ENCODE measurements at regions not wholly inside any gene's neighbourhood (a gene's known extent, or its start where the extent isn't known, plus 50 kb on each side); places are given as distances from the start of the nearest gene placed in this dataset.

GRCh38 chr4:45099471-45099870 is 373.1 kb upstream of the GNPDA2 start:
- ATAC-seq = no peak
- TF ChIP-seq, protein P1, sequence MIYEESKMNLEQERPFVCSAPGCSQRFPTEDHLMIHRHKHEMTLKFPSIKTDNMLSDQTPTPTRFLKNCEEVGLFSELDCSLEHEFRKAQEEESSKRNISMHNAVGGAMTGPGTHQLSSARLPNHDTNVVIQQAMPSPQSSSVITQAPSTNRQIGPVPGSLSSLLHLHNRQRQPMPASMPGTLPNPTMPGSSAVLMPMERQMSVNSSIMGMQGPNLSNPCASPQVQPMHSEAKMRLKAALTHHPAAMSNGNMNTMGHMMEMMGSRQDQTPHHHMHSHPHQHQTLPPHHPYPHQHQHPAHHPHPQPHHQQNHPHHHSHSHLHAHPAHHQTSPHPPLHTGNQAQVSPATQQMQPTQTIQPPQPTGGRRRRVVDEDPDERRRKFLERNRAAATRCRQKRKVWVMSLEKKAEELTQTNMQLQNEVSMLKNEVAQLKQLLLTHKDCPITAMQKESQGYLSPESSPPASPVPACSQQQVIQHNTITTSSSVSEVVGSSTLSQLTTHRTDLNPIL (CRISPR knock-in tag; IDR thresholded peaks at IDR 0.05; ENCODE audit: low read depth) = no peak
- TF ChIP-seq TOX (CRISPR knock-in tag; IDR thresholded peaks at IDR 0.05; ENCODE audit: borderline replicate concordance) = no peak
- no peak for TF ChIP-seq ZC3H10 (CRISPR knock-in tag; IDR thresholded peaks at IDR 0.05)
- no peak for TF ChIP-seq ZNF8 (CRISPR knock-in tag; IDR thresholded peaks at IDR 0.05)
- TF ChIP-seq CSRNP3 (CRISPR knock-in tag; IDR thresholded peaks at IDR 0.05) = no peak
- no peak for TF ChIP-seq ZNF565 (CRISPR knock-in tag; conservative IDR thresholded peaks at IDR 0.05; ENCODE audit: low read depth)
- no peak for TF ChIP-seq GLIS3 (CRISPR knock-in tag; IDR thresholded peaks at IDR 0.05)
- no peak for TF ChIP-seq CSDC2 (CRISPR knock-in tag; IDR thresholded peaks at IDR 0.05)
- no peak for TF ChIP-seq ARNTL (CRISPR knock-in tag; IDR thresholded peaks at IDR 0.05; ENCODE audit: borderline replicate concordance, low read depth)
- no peak for TF ChIP-seq TCF4 (CRISPR knock-in tag; IDR thresholded peaks at IDR 0.05; ENCODE audit: borderline replicate concordance)
- TF ChIP-seq ESRRG (CRISPR knock-in tag; IDR thresholded peaks at IDR 0.05) = no peak
- TF ChIP-seq ZFP30 (CRISPR knock-in tag; IDR thresholded peaks at IDR 0.05) = no peak
- no peak for TF ChIP-seq PATZ1 (CRISPR knock-in tag; IDR thresholded peaks at IDR 0.05; ENCODE audit: borderline replicate concordance)
- no peak for TF ChIP-seq RARB (CRISPR knock-in tag; IDR thresholded peaks at IDR 0.05)
- TF ChIP-seq TSHZ2 (CRISPR knock-in tag; IDR thresholded peaks at IDR 0.05) = no peak

GRCh38 chr4:45094684-45095083 is 368.3 kb upstream of the GNPDA2 start:
- ATAC-seq = no peak
- TF ChIP-seq OSR1 (CRISPR knock-in tag; IDR thresholded peaks at IDR 0.05) (no peak), ZFP3 (CRISPR knock-in tag; IDR thresholded peaks at IDR 0.05) (no peak), CSRNP3 (CRISPR knock-in tag; IDR thresholded peaks at IDR 0.05) (no peak), GLIS3 (CRISPR knock-in tag; IDR thresholded peaks at IDR 0.05) (no peak), RARB (CRISPR knock-in tag; IDR thresholded peaks at IDR 0.05) (no peak), ESRRG (CRISPR knock-in tag; IDR thresholded peaks at IDR 0.05) (no peak), BACH2 (CRISPR knock-in tag; IDR thresholded peaks at IDR 0.05; ENCODE audit: borderline replicate concordance) (no peak), ZNF70 (CRISPR knock-in tag; IDR thresholded peaks at IDR 0.05) (no peak), PATZ1 (CRISPR knock-in tag; IDR thresholded peaks at IDR 0.05; ENCODE audit: borderline replicate concordance) (no peak), ZFP30 (CRISPR knock-in tag; IDR thresholded peaks at IDR 0.05) (no peak), PPARA (CRISPR knock-in tag; IDR thresholded peaks at IDR 0.05; ENCODE audit: borderline replicate concordance) (no peak), TOX (CRISPR knock-in tag; IDR thresholded peaks at IDR 0.05; ENCODE audit: borderline replicate concordance) (no peak)

Measured in SK-N-SH treated with all-trans-retinoic acid at 6 μM for 48 hours (cell line).